ENCODE measurements at regions not wholly inside any gene's neighbourhood (a gene's known extent, or its start where the extent isn't known, plus 50 kb on each side); places are given as distances from the start of the nearest gene placed in this dataset.

- H3K9me3 ChIP-seq (ENCODE audit: control insufficient read depth, insufficient read depth, low read depth, low read length): no peaks in the 10 kb centered on the region
- no peak for TF ChIP-seq ZNF664 (tag by site-specific recombination; IDR thresholded peaks at IDR 0.05)
- TF ChIP-seq ZNF433 (tag by site-specific recombination; IDR thresholded peaks at IDR 0.05; ENCODE audit: low read depth): no peak
- TF ChIP-seq ZNF768 (tag by site-specific recombination; IDR thresholded peaks at IDR 0.05): no peak
- no peak for TF ChIP-seq ZBTB10 (tag by site-specific recombination; IDR thresholded peaks at IDR 0.05)
- TF ChIP-seq KLF17 (tag by site-specific recombination; IDR thresholded peaks at IDR 0.05): no peak
- TF ChIP-seq GFI1B (tag by site-specific recombination; IDR thresholded peaks at IDR 0.05): no peak
- TF ChIP-seq ZNF140 (tag by site-specific recombination; IDR thresholded peaks at IDR 0.05): no peak
- TF ChIP-seq ZNF792 (tag by site-specific recombination; IDR thresholded peaks at IDR 0.05): no peak
- TF ChIP-seq ZNF837 (tag by site-specific recombination; IDR thresholded peaks at IDR 0.05): no peak
- TF ChIP-seq ZNF133 (tag by site-specific recombination; IDR thresholded peaks at IDR 0.05): no peak
- no peak for TF ChIP-seq MYNN (tag by site-specific recombination; IDR thresholded peaks at IDR 0.05; ENCODE audit: borderline replicate concordance)
- no peak for TF ChIP-seq ZNF843 (tag by site-specific recombination; IDR thresholded peaks at IDR 0.05)
- H3K36me3 ChIP-seq (ENCODE audit: control insufficient read depth in 2 of 2, insufficient read depth in 1 of 2, low read length in 2 of 2): no peaks in the 10 kb centered on the region
- H3K4me1 ChIP-seq (ENCODE audit: control insufficient read depth, insufficient read depth, low read length): no peaks in the 10 kb centered on the region
- H3K4me3 ChIP-seq (ENCODE audit: low read depth, low read length): no peak overlapping the region
- ChIA-PET POLR2A (no interaction called here), CTCF (no interaction called here)
- H3K27ac ChIP-seq (ENCODE audit: extremely low read depth, low read depth, low read length): no peak overlapping the region
Measured at GRCh38 chr7:67990003-67990402, 993.4 kb downstream of the TYW1 start.

GRCh38 chr7:67990716-67991115 is 994.1 kb downstream of the TYW1 start:
- H3K27ac ChIP-seq (ENCODE audit: extremely low read depth, low read depth, low read length): no peak overlapping the region
- no peaks in the 10 kb centered on the region for H3K9me3 ChIP-seq (ENCODE audit: control insufficient read depth, insufficient read depth, low read depth, low read length)
- no peak for TF ChIP-seq ZNF391 (tag by site-specific recombination; IDR thresholded peaks at IDR 0.05; ENCODE audit: borderline replicate concordance, low read depth)
- no peak for TF ChIP-seq ZNF610 (tag by site-specific recombination; IDR thresholded peaks at IDR 0.05; ENCODE audit: borderline replicate concordance)
- TF ChIP-seq ZNF768 (tag by site-specific recombination; IDR thresholded peaks at IDR 0.05): no peak
- TF ChIP-seq ZNF660 (tag by site-specific recombination; IDR thresholded peaks at IDR 0.05): no peak
- TF ChIP-seq ZNF639 (tag by site-specific recombination; IDR thresholded peaks at IDR 0.05): no peak
- no peak for TF ChIP-seq ZNF350 (tag by site-specific recombination; IDR thresholded peaks at IDR 0.05)
- TF ChIP-seq ZNF645 (tag by site-specific recombination; IDR thresholded peaks at IDR 0.05): no peak
- TF ChIP-seq RBAK (tag by site-specific recombination; IDR thresholded peaks at IDR 0.05): no peak
- no peak for TF ChIP-seq EGR2 (tag by site-specific recombination; IDR thresholded peaks at IDR 0.05; ENCODE audit: low read depth)
- no peak for TF ChIP-seq ZNF488 (tag by site-specific recombination; IDR thresholded peaks at IDR 0.05)
- TF ChIP-seq ZNF544 (tag by site-specific recombination; IDR thresholded peaks at IDR 0.05): no peak
- TF ChIP-seq ZNF530 (tag by site-specific recombination; IDR thresholded peaks at IDR 0.05; ENCODE audit: low read depth): no peak
- TF ChIP-seq ZNF223 (tag by site-specific recombination; IDR thresholded peaks at IDR 0.05): no peak
- ChIA-PET POLR2A (no interaction called here), CTCF (no interaction called here)
- H3K36me3 ChIP-seq (ENCODE audit: control insufficient read depth in 2 of 2, insufficient read depth in 1 of 2, low read length in 2 of 2): no peaks in the 10 kb centered on the region
- H3K4me1 ChIP-seq (ENCODE audit: control insufficient read depth, insufficient read depth, low read length): no peaks in the 10 kb centered on the region
- no peak overlapping the region for H3K4me3 ChIP-seq (ENCODE audit: low read depth, low read length)

All from HEK293 (cell line).